ENCODE measurements at regions not wholly inside any gene's neighbourhood (a gene's known extent, or its start where the extent isn't known, plus 50 kb on each side); places are given as distances from the start of the nearest gene placed in this dataset.

GRCh38 chr10:3906511-3907111 is 121.6 kb upstream of the KLF6 start:
- Mint-ChIP-seq H3K4me1 (peaks cover 44% of the 10 kb centered on the region), H3K4me3 (no peak overlapping the region), H3K9me3 (ENCODE audit: insufficient read depth) (peaks cover 4% of the 10 kb centered on the region), H3K27me3 (no peaks in the 10 kb centered on the region), H3K27ac (no peak overlapping the region)
- H3K4me2 ChIP-seq (replicated peaks; ENCODE audit: low read depth, low read length, poor library complexity, severe bottlenecking) = no peak overlapping the region
- TF ChIP-seq CTCF (IDR thresholded peaks at IDR 0.05) = no peak
- 96% methylated on average over 10 of the region's 17 CpGs for WGBS (ENCODE audit: insufficient coverage)
- no peak overlapping the region for H3K4me3 ChIP-seq (ENCODE audit: control extremely low read depth in 1 of 5, extremely low read depth in 1 of 5, insufficient read depth in 1 of 5, low read depth in 2 of 5, low read length in 4 of 5)
- POLR2A ChIA-PET = interaction anchor here (0.8 kb wide), 1 partner anchor 121 kb away, joined by 4 read pairs; no protein-coding TSS in a partner anchor
- no peak for ATAC-seq (ENCODE audit: low read depth)
- CTCF ChIA-PET = interaction anchor here (1.2 kb wide), 1 partner anchor 42 kb away, joined by 3 read pairs; no protein-coding TSS in a partner anchor
- no peaks in the 10 kb centered on the region for H3K79me2 ChIP-seq (ENCODE audit: control insufficient read depth, insufficient read depth, low read length)
- intact Hi-C loops (cut with micrococcal nuclease) = loop anchor here (10.0 kb wide), 1 partner anchor 218 kb away; no protein-coding TSS in a partner anchor
- no peaks in the 10 kb centered on the region for H3K27me3 ChIP-seq (replicated peaks in 1 of 4; ENCODE audit: control extremely low read depth in 1 of 4, control insufficient read depth in 3 of 4, insufficient read depth in 4 of 4, low read length in 3 of 4)
- no peak overlapping the region for H3K9ac ChIP-seq (ENCODE audit: low read length)
- H3K4me1 ChIP-seq (ENCODE audit: control insufficient read depth in 2 of 2, insufficient read depth in 2 of 2, low read length in 2 of 2) = peaks cover 41 to 55% of the 10 kb centered on the region in 2 donors
- peaks cover 0 to 2% (median 0%) of the 10 kb centered on the region in 3 donors for H3K9me3 ChIP-seq (ENCODE audit: control extremely low read depth in 1 of 3, control insufficient read depth in 2 of 3, insufficient read depth in 1 of 3, low read length in 2 of 3)
- H3K36me3 ChIP-seq (replicated peaks in 1 of 2; ENCODE audit: control extremely low read depth in 1 of 2, control insufficient read depth in 1 of 2, extremely low read depth in 1 of 2, insufficient read depth in 2 of 2, low read length in 1 of 2) = no peaks in the 10 kb centered on the region
- no peaks in the 10 kb centered on the region for H4K20me1 ChIP-seq (ENCODE audit: control insufficient read depth, insufficient read depth, low read length, poor library complexity, severe bottlenecking)
- no peak overlapping the region for H2AFZ ChIP-seq (ENCODE audit: insufficient read depth, low read depth, low read length, poor library complexity, severe bottlenecking)
- DNase-seq = no peak
- H3K27ac ChIP-seq (ENCODE audit: low read length in 2 of 2) = no peak overlapping the region

- Mint-ChIP-seq H3K27ac (peak overlapping the region; percentile 90), H3K4me1 (peaks cover 53% of the 10 kb centered on the region), H3K4me3 (peak overlapping the region; percentile 40), H3K9me3 (ENCODE audit: insufficient read depth) (peaks cover 4% of the 10 kb centered on the region), H3K27me3 (no peaks in the 10 kb centered on the region)
- Histone ChIP-seq H3K36me3 (replicated peaks in 1 of 2; ENCODE audit: control extremely low read depth in 1 of 2, control insufficient read depth in 1 of 2, extremely low read depth in 1 of 2, insufficient read depth in 2 of 2, low read length in 1 of 2) (no peaks in the 10 kb centered on the region), H3K27ac (ENCODE audit: low read length in 2 of 2) (peak overlapping the region; percentile 94 to 99), H3K9ac (ENCODE audit: low read length) (peak overlapping the region; percentile 38), H3K27me3 (replicated peaks in 1 of 4; ENCODE audit: control extremely low read depth in 1 of 4, control insufficient read depth in 3 of 4, insufficient read depth in 4 of 4, low read length in 3 of 4) (no peaks in the 10 kb centered on the region), H2AFZ (ENCODE audit: insufficient read depth, low read depth, low read length, poor library complexity, severe bottlenecking) (peak overlapping the region; percentile 64), H3K4me2 (replicated peaks; ENCODE audit: low read depth, low read length, poor library complexity, severe bottlenecking) (peak overlapping the region; percentile 64), H4K20me1 (ENCODE audit: control insufficient read depth, insufficient read depth, low read length, poor library complexity, severe bottlenecking) (no peaks in the 10 kb centered on the region), H3K79me2 (ENCODE audit: control insufficient read depth, insufficient read depth, low read length) (no peaks in the 10 kb centered on the region), H3K4me1 (ENCODE audit: control insufficient read depth in 2 of 2, insufficient read depth in 2 of 2, low read length in 2 of 2) (peaks cover 50 to 67% of the 10 kb centered on the region in 2 donors), H3K4me3 (ENCODE audit: control extremely low read depth in 1 of 5, extremely low read depth in 1 of 5, insufficient read depth in 1 of 5, low read depth in 2 of 5, low read length in 4 of 5) (peak overlapping the region in 1 of 5 experiments; percentile 15), H3K9me3 (ENCODE audit: control extremely low read depth in 1 of 3, control insufficient read depth in 2 of 3, insufficient read depth in 1 of 3, low read length in 2 of 3) (peaks cover 0 to 3% (median 2%) of the 10 kb centered on the region in 3 donors)
- ChIA-PET CTCF (no interaction called here), POLR2A (no interaction called here)
- TF ChIP-seq CTCF (IDR thresholded peaks at IDR 0.05) = no peak
- TF ChIP-seq EZH2 (IDR thresholded peaks at IDR 0.05; ENCODE audit: borderline replicate concordance, insufficient read depth, low read depth, low read length, poor library complexity, severe bottlenecking) = no peak
- DNase-seq = peak; percentile 63
- WGBS (ENCODE audit: insufficient coverage) = 70% methylated on average over 3 of the region's 5 CpGs
- ATAC-seq (ENCODE audit: low read depth) = peak; percentile 4
- intact Hi-C loops (cut with micrococcal nuclease) = loop anchor here (10.0 kb wide), 1 partner anchor 220 kb away; no protein-coding TSS in a partner anchor
Observed at GRCh38 chr10:3904419-3904960, 119.5 kb upstream of the KLF6 start.

Measured in B cell (primary cell).